ENCODE measurements at regions not wholly inside any gene's neighbourhood (a gene's known extent, or its start where the extent isn't known, plus 50 kb on each side); places are given as distances from the start of the nearest gene placed in this dataset.

DNA sequence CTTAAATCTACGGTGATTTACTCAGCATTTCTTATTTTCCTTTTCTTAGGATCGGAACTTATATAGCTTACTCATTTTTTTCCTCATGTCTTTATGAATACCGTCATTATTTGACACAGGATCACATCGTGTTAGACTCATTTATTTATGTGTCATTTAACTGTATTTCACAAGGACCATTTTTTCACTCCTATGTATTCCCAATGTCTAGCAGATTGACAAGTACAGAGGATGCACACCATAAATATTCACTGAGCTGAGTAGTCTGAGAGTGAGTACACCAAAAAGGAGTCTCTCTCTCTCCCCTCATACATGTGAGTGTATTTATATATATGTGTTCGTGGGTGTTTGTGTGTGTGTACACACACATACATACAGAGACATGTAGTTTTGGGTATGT, 573.5 kb downstream of the RNF144A start:
- Histone ChIP-seq H3K9ac (ENCODE audit: extremely low read depth, low read length, poor library complexity, severe bottlenecking) (no peak overlapping the region), H3K27ac (ENCODE audit: low read depth, low read length) (no peak overlapping the region), H3K4me1 (ENCODE audit: control insufficient read depth, insufficient read depth, low read length) (no peaks in the 10 kb centered on the region), H3K4me3 (ENCODE audit: low read length) (no peak overlapping the region), H3K27me3 (ENCODE audit: control insufficient read depth, insufficient read depth, low read length, poor library complexity, severe bottlenecking) (no peaks in the 10 kb centered on the region), H3K36me3 (ENCODE audit: control insufficient read depth, insufficient read depth, low read length) (no peaks in the 10 kb centered on the region), H3K9me3 (ENCODE audit: control insufficient read depth, low read length) (no peaks in the 10 kb centered on the region)
- Mint-ChIP-seq H3K4me1 (no peaks in the 10 kb centered on the region), H3K27me3 (ENCODE audit: insufficient read depth) (peaks cover 3% of the 10 kb centered on the region), H3K9me3 (peaks cover 5% of the 10 kb centered on the region), H3K36me3 (ENCODE audit: low read depth) (no peaks in the 10 kb centered on the region), H3K27ac (no peak overlapping the region), H3K4me3 (no peak overlapping the region)
- no peak for DNase-seq
- 91 to 100% methylated on average over 3 to 4 of the region's 5 CpGs for WGBS, 2 experiments (ENCODE audit: insufficient coverage in 1 of 2, insufficient read length in 1 of 2)
- TF ChIP-seq CTCF (conservative IDR thresholded peaks at IDR 0.05) = no peak

- H3K27me3 ChIP-seq (ENCODE audit: control insufficient read depth, insufficient read depth, low read length, poor library complexity, severe bottlenecking) = no peaks in the 10 kb centered on the region
- no peak overlapping the region for H3K9ac ChIP-seq (ENCODE audit: extremely low read depth, low read length, poor library complexity, severe bottlenecking)
- DNase-seq = no peak
- Mint-ChIP-seq H3K27ac (no peak overlapping the region), H3K36me3 (ENCODE audit: low read depth) (no peaks in the 10 kb centered on the region), H3K27me3 (ENCODE audit: insufficient read depth) (peaks cover 3% of the 10 kb centered on the region), H3K4me3 (no peak overlapping the region), H3K9me3 (peaks cover 5% of the 10 kb centered on the region), H3K4me1 (no peaks in the 10 kb centered on the region)
- H3K4me3 ChIP-seq (ENCODE audit: low read length) = no peak overlapping the region
- H3K4me1 ChIP-seq (ENCODE audit: control insufficient read depth, insufficient read depth, low read length) = no peaks in the 10 kb centered on the region
- 91% methylated on average over 1 of the region's 1 CpG; no CpG with 5 or more reads in 1 of the 2 experiments for WGBS, 2 experiments (ENCODE audit: insufficient coverage in 1 of 2, insufficient read length in 1 of 2)
- TF ChIP-seq CTCF (conservative IDR thresholded peaks at IDR 0.05) = no peak
- H3K9me3 ChIP-seq (ENCODE audit: control insufficient read depth, low read length) = no peaks in the 10 kb centered on the region
- H3K27ac ChIP-seq (ENCODE audit: low read depth, low read length) = no peak overlapping the region
- no peaks in the 10 kb centered on the region for H3K36me3 ChIP-seq (ENCODE audit: control insufficient read depth, insufficient read depth, low read length)
Observed at GRCh38 chr2:7492719-7493118, 575.5 kb downstream of the RNF144A start.

- 75 to 78% methylated on average over 4 of the region's 4 CpGs for WGBS, 2 experiments (ENCODE audit: insufficient coverage in 1 of 2, insufficient read length in 1 of 2)
- no peak overlapping the region for H3K4me3 Mint-ChIP-seq
Observed at GRCh38 chr2:7497178-7497577, 580.0 kb downstream of the RNF144A start.

More at GRCh38 chr2:7497178-7497577, 580.0 kb downstream of the RNF144A start:
- Mint-ChIP-seq H3K27ac (no peak overlapping the region), H3K4me1 (no peaks in the 10 kb centered on the region), H3K27me3 (ENCODE audit: insufficient read depth) (no peaks in the 10 kb centered on the region), H3K36me3 (ENCODE audit: low read depth) (no peaks in the 10 kb centered on the region), H3K9me3 (peaks cover 5% of the 10 kb centered on the region)
- Histone ChIP-seq H3K27ac (ENCODE audit: low read depth, low read length) (no peak overlapping the region), H3K27me3 (ENCODE audit: control insufficient read depth, insufficient read depth, low read length, poor library complexity, severe bottlenecking) (no peaks in the 10 kb centered on the region), H3K4me3 (ENCODE audit: low read length) (no peak overlapping the region), H3K4me1 (ENCODE audit: control insufficient read depth, insufficient read depth, low read length) (no peaks in the 10 kb centered on the region), H3K9ac (ENCODE audit: extremely low read depth, low read length, poor library complexity, severe bottlenecking) (no peak overlapping the region), H3K36me3 (ENCODE audit: control insufficient read depth, insufficient read depth, low read length) (no peaks in the 10 kb centered on the region), H3K9me3 (ENCODE audit: control insufficient read depth, low read length) (no peaks in the 10 kb centered on the region)
- peak; percentile 46 for DNase-seq
- no peak for TF ChIP-seq CTCF (conservative IDR thresholded peaks at IDR 0.05)

Measured in endodermal cell (in vitro differentiated cells).